K562 (cell line): ENCODE measurements at regions not wholly inside any gene's neighbourhood (a gene's known extent, or its start where the extent isn't known, plus 50 kb on each side); places are given as distances from the start of the nearest gene placed in this dataset.

Experiments
- ATAC-seq: fragments of 200-7000 bp; cut with Tn5 transposase; 3 replicates; pipeline ENCODE4 v1.9.1; 2020; ENCODE audit warnings: moderate library complexity
- BruUV-seq: library from RNA; stranded (reverse); fragments of 400-500 nt; replicated peaks from 2 replicates; lab custom pipeline; 2021; lab: Mats Ljungman, UMichigan
- CTCF ChIA-PET: fragments of 300-600 bp; formaldehyde crosslinking; extraction: SDS; loops from one replicate; lab custom pipeline; 2021; ENCODE audit warnings: low intra/inter-chr PET ratio; lab: Yijun Ruan, JAX
- POLR2A ChIA-PET: fragments of 300-600, 350-650 bp; sonication (Branson Sonifier 250); formaldehyde crosslinking; extraction: SDS; loops from one replicate; lab custom pipeline; 2021; ENCODE audit warnings: antibody characterized with exemption, inconsistent platforms; lab: Yijun Ruan, JAX
- DNase-seq, 4 experiments: peaks; one replicate each; pipeline versions ENCODE4 v3.0.0 to v3.0.0-alpha.2; 2011 to 2018; ENCODE audit warnings: low spot score in 3 of 4, mixed read lengths in 3 of 4; ENCODE audit errors: extremely low read depth in 1 of 4
- FAIRE-seq: peaks from 2 replicates; lab custom pipeline; 2011; peaks lifted over from hg19 to GRCh38; lab: Jason Lieb, UNC
- H2AFZ ChIP-seq: 2 replicates; pipeline ENCODE4 v1.6.0; 2011; ENCODE audit warnings: low read depth, low read length, control low read depth, inconsistent platforms
- H3K27ac ChIP-seq: fragments of 200-600 bp; 3 replicates; pipeline ENCODE4 v1.8.0; 2011; ENCODE audit warnings: low read depth, mild to moderate bottlenecking, control low read depth, inconsistent platforms, low read length, moderate library complexity, mixed read lengths; ENCODE audit errors: extremely low read depth
- H3K27me3 ChIP-seq, 2 experiments: fragments of 300-600 bp in 1 of 2; 2 replicates in 1 of 2; 3 replicates in 1 of 2; pipeline versions ENCODE4 v1.6.0 to v1.8.0; 2011; ENCODE audit warnings: inconsistent platforms in 2 of 2, low read length in 2 of 2, mild to moderate bottlenecking in 1 of 2, mixed read lengths in 1 of 2, moderate library complexity in 1 of 2; ENCODE audit not compliant: control insufficient read depth in 2 of 2, insufficient read depth in 2 of 2
- H3K36me3 ChIP-seq: fragments of 300-600 bp; 3 replicates; pipeline ENCODE4 v1.8.0; 2011; ENCODE audit warnings: mild to moderate bottlenecking, low read length, inconsistent platforms; ENCODE audit not compliant: control insufficient read depth, insufficient read depth
- H3K4me1 ChIP-seq, 2 experiments: fragments of 200-600 bp in 1 of 2; replicated peaks in 1 of 2; 2 replicates in 1 of 2; 3 replicates in 1 of 2; pipeline versions ENCODE4 v1.5.1 to v1.8.0; 2011; ENCODE audit warnings: inconsistent platforms in 2 of 2, low read length in 2 of 2, mild to moderate bottlenecking in 1 of 2, mixed read lengths in 1 of 2, moderate library complexity in 1 of 2; ENCODE audit not compliant: control insufficient read depth in 2 of 2, insufficient read depth in 2 of 2
- H3K4me2 ChIP-seq: 2 replicates; pipeline ENCODE4 v1.6.1; 2011; ENCODE audit warnings: low read length, control low read depth, inconsistent platforms, mixed read lengths; ENCODE audit not compliant: insufficient read depth
- H3K4me3 ChIP-seq: fragments of 200-600 bp; sonication (generic), shearing (Covaris generic); 2 replicates; pipeline ENCODE4 v1.5.1; 2016; ENCODE audit warnings: control low read depth, inconsistent platforms
- H3K79me2 ChIP-seq: fragments of 200-600 bp; 3 replicates; pipeline ENCODE4 v1.8.0; 2011; ENCODE audit warnings: low read length, inconsistent platforms; ENCODE audit not compliant: control insufficient read depth, insufficient read depth
- H3K9ac ChIP-seq, 2 experiments: 2 replicates each; pipeline versions ENCODE4 v1.6.0 to v1.6.1; 2011; ENCODE audit warnings: low read depth in 2 of 2, low read length in 2 of 2, control low read depth in 1 of 2, inconsistent platforms in 1 of 2, mild to moderate bottlenecking in 1 of 2, mixed read lengths in 1 of 2; ENCODE audit not compliant: insufficient read depth in 1 of 2
- H3K9me1 ChIP-seq: one replicate; pipeline ENCODE4 v1.6.0; 2011; ENCODE audit warnings: inconsistent platforms, mild to moderate bottlenecking, low read length, moderate library complexity; ENCODE audit not compliant: control insufficient read depth, insufficient read depth
- H3K9me3 ChIP-seq: replicated peaks from 2 replicates; pipeline ENCODE4 v1.5.1; 2011; ENCODE audit warnings: low read depth, low read length, inconsistent platforms; ENCODE audit not compliant: control insufficient read depth, insufficient read depth
- H4K20me1 ChIP-seq: replicated peaks from 2 replicates; pipeline ENCODE4 v1.6.1; 2011; ENCODE audit warnings: low read length, inconsistent platforms, mixed read lengths; ENCODE audit not compliant: control insufficient read depth, insufficient read depth
- ESRRA ChIP-seq: fragments of 450-650 bp; IDR thresholded peaks from 2 replicates; pipeline ENCODE4 v1.6.1; 2014; ENCODE audit warnings: low read depth, mild to moderate bottlenecking, moderate library complexity, borderline replicate concordance
- HMBOX1 ChIP-seq: sonication (generic); IDR thresholded peaks from 2 replicates; pipeline ENCODE4 v1.6.1; 2016
- KAT8 ChIP-seq: fragments of 450-650 bp; IDR thresholded peaks from 2 replicates; pipeline ENCODE4 v1.6.1; 2016; ENCODE audit warnings: low read depth, mild to moderate bottlenecking
- MTA2 ChIP-seq: fragments of 450-650 bp; IDR thresholded peaks from 2 replicates; pipeline ENCODE4 v1.6.1; 2016; ENCODE audit warnings: low read depth
- NFATC3 ChIP-seq: fragments of 450-650 bp; IDR thresholded peaks from 2 replicates; pipeline ENCODE4 v1.6.1; 2017; ENCODE audit warnings: mild to moderate bottlenecking
- POU5F1 ChIP-seq: fragments of 150-350 bp; IDR thresholded peaks from 2 replicates; pipeline ENCODE4 v1.6.1; 2014; ENCODE audit warnings: borderline replicate concordance, low read length, low read depth, mild to moderate bottlenecking; ENCODE audit not compliant: partially characterized antibody
- RBM25 ChIP-seq: fragments of 200-400 bp; formaldehyde crosslinking; IDR thresholded peaks from 2 replicates; pipeline ENCODE4 v1.6.1; 2018; ENCODE audit warnings: low read length, low read depth, moderate library complexity; ENCODE audit not compliant: severe bottlenecking
- THAP12 ChIP-seq: fragments of 250-450 bp; sonication (Bioruptor Pico); IDR thresholded peaks from 2 replicates; pipeline ENCODE4 v1.9.0; 2021; ENCODE audit warnings: mild to moderate bottlenecking, inconsistent platforms
- THRAP3 ChIP-seq: fragments of 450-650 bp; IDR thresholded peaks from 2 replicates; pipeline ENCODE4 v1.6.1; 2016; ENCODE audit warnings: mild to moderate bottlenecking, inconsistent platforms, borderline replicate concordance
- TSHZ1 ChIP-seq: fragments of 250-450 bp; sonication (Bioruptor Pico); IDR thresholded peaks from 2 replicates; pipeline ENCODE4 v1.4.0; 2020; ENCODE audit warnings: mild to moderate bottlenecking, moderate library complexity
- ZNF277 ChIP-seq: fragments of 250-450 bp; sonication (Bioruptor Pico); IDR thresholded peaks from 2 replicates; pipeline ENCODE4 v1.8.0; 2022; ENCODE audit warnings: inconsistent platforms, mild to moderate bottlenecking, moderate library complexity, borderline replicate concordance
- ZNF316 ChIP-seq: fragments of 450-650 bp; IDR thresholded peaks from 2 replicates; pipeline ENCODE4 v1.6.1; 2016
- ZNF695 ChIP-seq: fragments of 450-650 bp; formaldehyde crosslinking; IDR thresholded peaks from 2 replicates; pipeline ENCODE4 v1.4.0; 2020; ENCODE audit warnings: mild to moderate bottlenecking, moderate library complexity
- WGBS: fragments of 100-300 bp; shearing (Covaris generic); methylation state at CpG from one replicate; pipeline ENCODE4 v1.1.6; 2016; ENCODE audit warnings: low coverage, mixed read lengths; ENCODE audit not compliant: insufficient coverage; ENCODE audit errors: missing lambda C conversion rate; 5-methylcytosine and 5-hydroxymethylcytosine counted together
- in situ Hi-C: fragments of 300-500 bp; cut with MboI; formaldehyde crosslinking; loops from 4 replicates; pipeline ENCODE4 v1.15.0; 2018; ENCODE audit warnings: inconsistent platforms, mixed read lengths
- intact Hi-C: fragments of 100-400 bp; cut with micrococcal nuclease; formaldehyde crosslinking; loops from 2 replicates; pipeline ENCODE4 v1.14.2; 2022

GRCh38 chr3:26920646-26921478, 298.3 kb downstream of the LRRC3B start:
- no peaks in the 10 kb centered on the region for H3K9me1 ChIP-seq
- no peak overlapping the region for H2AFZ ChIP-seq
- in situ Hi-C loops = no loop called here
- H3K4me3 ChIP-seq = no peak overlapping the region
- no TSS peak for BruUV-seq
- no peak for ATAC-seq
- intact Hi-C loops = no loop called here
- no peaks in the 10 kb centered on the region for H3K36me3 ChIP-seq
- POLR2A ChIA-PET = no interaction called here
- TF ChIP-seq THAP12 = no peak
- no peak for TF ChIP-seq RBM25
- TF ChIP-seq TSHZ1 = no peak
- no peak for TF ChIP-seq ZNF316
- no peak for TF ChIP-seq HMBOX1
- TF ChIP-seq NFATC3 = no peak
- TF ChIP-seq KAT8 = no peak
- TF ChIP-seq POU5F1 = no peak
- TF ChIP-seq MTA2 = no peak
- no peak for TF ChIP-seq ESRRA
- no peak for TF ChIP-seq ZNF695 (CRISPR knock-in tag)
- TF ChIP-seq ZNF277 (CRISPR knock-in tag) = no peak
- no peak for TF ChIP-seq THRAP3
- no peaks in the 10 kb centered on the region for H3K79me2 ChIP-seq
- H3K27ac ChIP-seq = no peak overlapping the region
- CTCF ChIA-PET = no interaction called here
- no peak for FAIRE-seq
- H3K4me1 ChIP-seq = no peaks in the 10 kb centered on the region
- no peaks in the 10 kb centered on the region for H3K27me3 ChIP-seq
- 1% methylated on average over 12 of the region's 12 CpGs for WGBS
- no peaks in the 10 kb centered on the region for H4K20me1 ChIP-seq
- H3K4me2 ChIP-seq = no peak overlapping the region
- no peaks in the 10 kb centered on the region; the same call in 1 of the 2 replicates for H3K9me3 ChIP-seq
- no peak for DNase-seq
- H3K9ac ChIP-seq = no peak overlapping the region
